ENCODE measurements at regions not wholly inside any gene's neighbourhood (a gene's known extent, or its start where the extent isn't known, plus 50 kb on each side); places are given as distances from the start of the nearest gene placed in this dataset.

DNA sequence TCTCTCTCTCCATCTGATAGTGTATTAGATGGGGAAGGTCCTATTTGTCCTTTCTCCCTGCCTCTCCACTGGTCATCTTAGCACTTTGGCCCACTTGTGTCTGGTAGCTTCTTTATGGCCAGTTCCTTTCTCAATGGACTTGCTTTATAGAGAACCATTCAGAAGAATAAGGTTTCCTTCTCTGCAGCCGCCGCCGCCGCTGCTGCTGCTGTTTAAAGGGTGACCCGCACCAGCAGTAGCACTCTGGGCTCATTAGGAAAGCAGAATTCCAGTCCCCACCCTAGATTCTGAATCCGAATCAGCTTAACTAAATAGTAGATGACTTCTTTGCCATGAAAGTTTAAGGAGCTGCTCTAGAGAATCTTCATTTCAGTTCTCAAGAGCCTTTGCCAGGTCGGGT, 490.2 kb downstream of the FOXO1 start:
- H3K27me3 ChIP-seq, result no peaks in the 10 kb centered on the region
- H3K4me3 ChIP-seq, result no peak overlapping the region
- peaks cover 5% of the 10 kb centered on the region for H3K4me1 ChIP-seq (ENCODE audit: insufficient read depth)
- 95 to 97% (median 95%) methylated on average over 7 of the region's 7 CpGs for WGBS, 3 donors
- intact Hi-C loops (cut with DNase I), result no loop called here
- DNase-seq, result no peak
- H3K27ac ChIP-seq, result no peak overlapping the region
- no peaks in the 10 kb centered on the region for H3K36me3 ChIP-seq
- H3K9me3 ChIP-seq, result no peaks in the 10 kb centered on the region
- TF ChIP-seq, protein P1, sequence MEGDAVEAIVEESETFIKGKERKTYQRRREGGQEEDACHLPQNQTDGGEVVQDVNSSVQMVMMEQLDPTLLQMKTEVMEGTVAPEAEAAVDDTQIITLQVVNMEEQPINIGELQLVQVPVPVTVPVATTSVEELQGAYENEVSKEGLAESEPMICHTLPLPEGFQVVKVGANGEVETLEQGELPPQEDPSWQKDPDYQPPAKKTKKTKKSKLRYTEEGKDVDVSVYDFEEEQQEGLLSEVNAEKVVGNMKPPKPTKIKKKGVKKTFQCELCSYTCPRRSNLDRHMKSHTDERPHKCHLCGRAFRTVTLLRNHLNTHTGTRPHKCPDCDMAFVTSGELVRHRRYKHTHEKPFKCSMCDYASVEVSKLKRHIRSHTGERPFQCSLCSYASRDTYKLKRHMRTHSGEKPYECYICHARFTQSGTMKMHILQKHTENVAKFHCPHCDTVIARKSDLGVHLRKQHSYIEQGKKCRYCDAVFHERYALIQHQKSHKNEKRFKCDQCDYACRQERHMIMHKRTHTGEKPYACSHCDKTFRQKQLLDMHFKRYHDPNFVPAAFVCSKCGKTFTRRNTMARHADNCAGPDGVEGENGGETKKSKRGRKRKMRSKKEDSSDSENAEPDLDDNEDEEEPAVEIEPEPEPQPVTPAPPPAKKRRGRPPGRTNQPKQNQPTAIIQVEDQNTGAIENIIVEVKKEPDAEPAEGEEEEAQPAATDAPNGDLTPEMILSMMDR (IDR thresholded peaks at IDR 0.05), result no peak
- TF ChIP-seq EP300 (IDR thresholded peaks at IDR 0.05), result no peak
- no peak for TF ChIP-seq POLR2A (IDR thresholded peaks at IDR 0.05)

GRCh38 chr13:40178130-40178529, 488.3 kb downstream of the FOXO1 start:
- no peak for DNase-seq
- H3K27ac ChIP-seq, result no peak overlapping the region
- no peaks in the 10 kb centered on the region for H3K27me3 ChIP-seq
- H3K4me3 ChIP-seq, result no peak overlapping the region
- no peaks in the 10 kb centered on the region for H3K9me3 ChIP-seq
- intact Hi-C loops (cut with DNase I), result no loop called here
- H3K36me3 ChIP-seq, result no peaks in the 10 kb centered on the region
- 82 to 93% (median 89%) methylated on average over 5 of the region's 5 CpGs for WGBS, 3 donors
- TF ChIP-seq, protein P1 (IDR thresholded peaks at IDR 0.05), result no peak
- H3K4me1 ChIP-seq (ENCODE audit: insufficient read depth), result peaks cover 12% of the 10 kb centered on the region

DNA sequence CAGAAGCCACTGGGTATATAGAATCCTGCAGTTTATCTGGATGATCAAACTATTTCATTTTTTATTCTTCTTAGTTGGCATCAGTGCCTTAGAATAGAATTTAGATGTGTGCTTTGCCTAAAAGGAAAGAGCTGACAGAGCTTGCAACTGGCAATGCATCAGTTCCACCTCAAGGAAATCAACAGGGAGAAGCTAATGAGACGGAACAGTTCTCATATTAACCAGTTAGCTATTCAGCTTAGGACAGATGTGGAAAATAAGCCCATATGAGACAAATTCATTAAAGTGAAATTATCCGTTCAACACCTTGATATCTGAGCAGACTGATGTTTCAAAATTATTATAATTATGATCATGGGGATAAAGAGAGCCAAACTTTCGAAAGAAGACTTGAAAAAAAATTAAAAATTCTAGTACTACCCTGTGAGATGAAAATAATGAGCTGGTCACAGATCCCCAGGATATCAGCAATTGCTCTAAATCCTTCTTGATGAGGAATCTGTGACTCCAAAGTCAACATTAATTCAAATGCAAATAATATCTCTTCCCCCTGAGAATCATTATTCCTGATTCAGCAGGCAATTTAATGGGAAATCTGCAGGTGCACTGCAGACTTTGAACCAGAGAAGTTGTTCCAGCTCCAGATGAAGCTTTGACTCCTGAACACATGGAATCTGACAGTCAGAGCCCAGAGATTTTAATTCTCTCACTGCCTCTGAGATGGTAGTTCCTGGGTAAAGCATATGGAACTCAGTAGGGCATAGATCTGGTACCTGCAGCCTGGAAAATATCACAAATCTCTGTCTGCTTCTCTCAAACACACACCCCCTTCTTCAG, 486.8 kb downstream of the FOXO1 start:
- no peak overlapping the region for H3K27ac ChIP-seq
- TF ChIP-seq, protein P1 (IDR thresholded peaks at IDR 0.05), result no peak
- no peak for TF ChIP-seq EP300 (IDR thresholded peaks at IDR 0.05)
- no peak for TF ChIP-seq POLR2A (IDR thresholded peaks at IDR 0.05)
- WGBS, 3 donors, result 89 to 91% (median 90%) methylated on average over 3 of the region's 3 CpGs
- intact Hi-C loops (cut with DNase I), result no loop called here
- H3K36me3 ChIP-seq, result no peaks in the 10 kb centered on the region
- no peak for DNase-seq
- no peaks in the 10 kb centered on the region for H3K9me3 ChIP-seq
- peaks cover 14% of the 10 kb centered on the region for H3K4me1 ChIP-seq (ENCODE audit: insufficient read depth)
- H3K27me3 ChIP-seq, result no peaks in the 10 kb centered on the region
- H3K4me3 ChIP-seq, result no peak overlapping the region

DNA sequence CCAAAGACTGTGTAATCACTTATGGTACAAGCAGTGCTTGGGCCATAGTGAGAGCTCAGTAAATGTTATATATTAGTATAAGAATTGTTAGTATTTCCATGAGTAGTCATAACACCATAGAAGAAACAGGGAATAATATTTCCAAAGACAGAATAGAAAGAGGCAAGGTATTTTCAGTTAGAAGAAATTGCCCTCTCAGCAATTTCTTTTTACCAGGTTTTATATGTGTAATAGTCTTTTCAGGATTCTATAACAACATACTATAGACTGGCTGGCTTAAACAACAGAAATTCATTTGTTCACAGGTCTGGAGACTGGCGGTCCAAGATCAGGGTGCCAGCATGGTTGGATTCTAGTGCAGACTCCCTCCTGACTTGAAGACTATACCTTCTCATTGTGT, 485.7 kb downstream of the FOXO1 start:
- H3K36me3 ChIP-seq, result no peaks in the 10 kb centered on the region
- H3K4me3 ChIP-seq, result no peak overlapping the region
- H3K9me3 ChIP-seq, result no peaks in the 10 kb centered on the region
- H3K4me1 ChIP-seq (ENCODE audit: insufficient read depth), result peaks cover 14% of the 10 kb centered on the region
- intact Hi-C loops (cut with DNase I), result no loop called here
- DNase-seq, result no peak
- H3K27ac ChIP-seq, result no peak overlapping the region
- H3K27me3 ChIP-seq, result no peaks in the 10 kb centered on the region
- no peak for TF ChIP-seq EP300 (IDR thresholded peaks at IDR 0.05)
- no peak for TF ChIP-seq POLR2A (IDR thresholded peaks at IDR 0.05)
- TF ChIP-seq, protein P1 (IDR thresholded peaks at IDR 0.05), result no peak
- WGBS, 3 donors, result 90 to 98% (median 91%) methylated on average over 1 of the region's 1 CpG
